ENCODE measurements at regions not wholly inside any gene's neighbourhood (a gene's known extent, or its start where the extent isn't known, plus 50 kb on each side); places are given as distances from the start of the nearest gene placed in this dataset.

- intact Hi-C loops (cut with micrococcal nuclease; ENCODE audit: unreplicated experiment) = no loop called here
- Histone ChIP-seq H3K9me3 (replicated peaks; ENCODE audit: control insufficient read depth, insufficient read depth, low read length) (no peaks in the 10 kb centered on the region), H4K20me1 (ENCODE audit: control insufficient read depth, insufficient read depth) (no peaks in the 10 kb centered on the region), H3K36me3 (ENCODE audit: control insufficient read depth in 2 of 2, insufficient read depth in 2 of 2, low read length in 1 of 2) (no peaks in the 10 kb centered on the region), H3K4me2 (ENCODE audit: control insufficient read depth, insufficient read depth) (no peak overlapping the region), H3K9ac (ENCODE audit: control insufficient read depth, insufficient read depth, low read length) (no peak overlapping the region), H3K27ac (ENCODE audit: control insufficient read depth, insufficient read depth) (no peak overlapping the region), H3K27me3 (replicated peaks in 1 of 2; ENCODE audit: control insufficient read depth in 2 of 2, insufficient read depth in 2 of 2, low read length in 1 of 2) (no peaks in the 10 kb centered on the region), H3K79me2 (ENCODE audit: control insufficient read depth, insufficient read depth, low read length) (no peaks in the 10 kb centered on the region), H3K4me3 (no peak overlapping the region), H2AFZ (ENCODE audit: control insufficient read depth, low read depth, low read length) (no peak overlapping the region), H3K4me1 (ENCODE audit: control insufficient read depth, insufficient read depth, low read length) (no peaks in the 10 kb centered on the region)
- no TSS peak for BruUV-seq (replicated peaks)
- ChIA-PET RAD21 (ENCODE audit: unreplicated experiment) (no interaction called here), POLR2A (no interaction called here), SMC1A (ENCODE audit: uncharacterized antibody, unreplicated experiment) (interaction anchor here (1.8 kb wide), 1 partner anchor 10 kb away, joined by 6 read pairs; no protein-coding TSS in a partner anchor), CTCF (interaction anchor here (1.2 kb wide), 1 partner anchor 47 kb away, joined by 3 read pairs; no protein-coding TSS in a partner anchor)
- TF ChIP-seq ZBTB33 (IDR thresholded peaks at IDR 0.05) (no peak), RAD51 (IDR thresholded peaks at IDR 0.05) (no peak), PAX5 (IDR thresholded peaks at IDR 0.05; ENCODE audit: borderline replicate concordance, low read depth, low read length) (no peak), RELA (IDR thresholded peaks at IDR 0.05; ENCODE audit: borderline replicate concordance, partially characterized antibody) (no peak), NR2C2 (IDR thresholded peaks at IDR 0.05; ENCODE audit: borderline replicate concordance, control insufficient read depth, insufficient read length, low read depth) (no peak), KAT2A (conservative IDR thresholded peaks at IDR 0.05; ENCODE audit: control insufficient read depth, low read depth, low read length) (no peak), CTCF (IDR thresholded peaks at IDR 0.05 in 2 of 3, conservative IDR thresholded peaks at IDR 0.05 in 1 of 3; ENCODE audit: control insufficient read depth in 2 of 3, extremely low read depth in 1 of 3, insufficient read depth in 1 of 3, low read depth in 3 of 3, low read length in 3 of 3) (no peak), ZBTB11 (CRISPR knock-in tag; IDR thresholded peaks at IDR 0.05) (no peak), ATF3 (IDR thresholded peaks at IDR 0.05; ENCODE audit: borderline replicate concordance, extremely low read depth, low read depth, low read length) (no peak), RFX5 (IDR thresholded peaks at IDR 0.05; ENCODE audit: low read depth, low read length) (no peak), TCF12 (IDR thresholded peaks at IDR 0.05; ENCODE audit: low read depth, low read length) (no peak), EED (IDR thresholded peaks at IDR 0.05; ENCODE audit: low read depth) (no peak), LARP7 (IDR thresholded peaks at IDR 0.05) (no peak), EGR1 (IDR thresholded peaks at IDR 0.05; ENCODE audit: borderline replicate concordance in 1 of 2, low read depth in 2 of 2, low read length in 2 of 2) (no peak), HCFC1 (IDR thresholded peaks at IDR 0.05; ENCODE audit: low read length) (no peak), NR2F1 (conservative IDR thresholded peaks at IDR 0.05) (no peak), ATF2 (IDR thresholded peaks at IDR 0.05; ENCODE audit: low read length) (no peak)
- FAIRE-seq = no peak
- no peak for DNase-seq (ENCODE audit: low read depth, low spot score)
- WGBS (ENCODE audit: insufficient coverage, insufficient replicate concordance, low lambda C conversion rate, missing lambda C conversion rate) = 43% methylated on average over 5 of the region's 5 CpGs
- no peak for ATAC-seq
- in situ Hi-C loops (cut with MboI) = no loop called here
These were observed 53.2 kb upstream of the HEPHL1 start for GRCh38 chr11:93967944-93968343.

Measured in GM12878 (cell line).